PC-3 (cell line): ENCODE measurements at regions not wholly inside any gene's neighbourhood (a gene's known extent, or its start where the extent isn't known, plus 50 kb on each side); places are given as distances from the start of the nearest gene placed in this dataset.

Experiments used
- EZH2phosphoT487 ChIP-seq: fragments of 300-600 bp; sonication (generic); IDR thresholded peaks from 2 replicates; pipeline ENCODE4 v1.6.1; 2018; ENCODE audit warnings: mild to moderate bottlenecking, antibody characterized with exemption, low read length, borderline replicate concordance
- TF ChIP-seq, protein P1 (sequence below): fragments of 300-600 bp; sonication (generic); conservative IDR thresholded peaks from 2 replicates; pipeline ENCODE4 v1.5.1; 2017; ENCODE audit warnings: antibody characterized with exemption, low read depth, mild to moderate bottlenecking, low read length

DNA sequence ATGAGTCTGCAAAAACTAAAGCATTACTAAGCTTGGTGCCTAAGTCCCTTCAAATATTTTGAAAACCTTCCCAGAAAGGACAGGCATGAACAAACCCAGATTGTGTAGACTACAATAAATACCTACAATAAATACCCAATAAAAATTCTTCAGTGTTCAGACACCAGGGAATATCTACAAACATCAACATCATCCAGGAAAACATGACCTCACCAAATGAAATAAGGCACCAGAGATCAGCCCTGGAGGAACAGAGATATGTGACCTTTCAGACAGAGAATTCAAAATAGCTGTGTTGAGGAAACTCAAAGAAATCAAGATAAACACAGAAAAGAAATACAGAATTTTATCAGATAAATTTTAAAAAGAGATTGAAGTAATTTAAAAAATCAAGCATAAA, 57.8 kb upstream of the NLRP2B start:
- TF ChIP-seq, protein P1, sequence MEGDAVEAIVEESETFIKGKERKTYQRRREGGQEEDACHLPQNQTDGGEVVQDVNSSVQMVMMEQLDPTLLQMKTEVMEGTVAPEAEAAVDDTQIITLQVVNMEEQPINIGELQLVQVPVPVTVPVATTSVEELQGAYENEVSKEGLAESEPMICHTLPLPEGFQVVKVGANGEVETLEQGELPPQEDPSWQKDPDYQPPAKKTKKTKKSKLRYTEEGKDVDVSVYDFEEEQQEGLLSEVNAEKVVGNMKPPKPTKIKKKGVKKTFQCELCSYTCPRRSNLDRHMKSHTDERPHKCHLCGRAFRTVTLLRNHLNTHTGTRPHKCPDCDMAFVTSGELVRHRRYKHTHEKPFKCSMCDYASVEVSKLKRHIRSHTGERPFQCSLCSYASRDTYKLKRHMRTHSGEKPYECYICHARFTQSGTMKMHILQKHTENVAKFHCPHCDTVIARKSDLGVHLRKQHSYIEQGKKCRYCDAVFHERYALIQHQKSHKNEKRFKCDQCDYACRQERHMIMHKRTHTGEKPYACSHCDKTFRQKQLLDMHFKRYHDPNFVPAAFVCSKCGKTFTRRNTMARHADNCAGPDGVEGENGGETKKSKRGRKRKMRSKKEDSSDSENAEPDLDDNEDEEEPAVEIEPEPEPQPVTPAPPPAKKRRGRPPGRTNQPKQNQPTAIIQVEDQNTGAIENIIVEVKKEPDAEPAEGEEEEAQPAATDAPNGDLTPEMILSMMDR, result no peak
- TF ChIP-seq EZH2phosphoT487, result no peak
